ENCODE measurements at regions not wholly inside any gene's neighbourhood (a gene's known extent, or its start where the extent isn't known, plus 50 kb on each side); places are given as distances from the start of the nearest gene placed in this dataset.

GRCh38 chr15:93200081-93200836, 111.2 kb upstream of the RGMA start:
- Histone ChIP-seq H3K27ac (ENCODE audit: low read length) (no peak overlapping the region), H3K4me2 (ENCODE audit: insufficient read depth, low read length) (no peak overlapping the region), H4K20me1 (ENCODE audit: insufficient read depth, low read length) (no peaks in the 10 kb centered on the region), H3K36me3 (ENCODE audit: insufficient read depth, low read length) (no peaks in the 10 kb centered on the region), H3K4me1 (ENCODE audit: insufficient read depth, low read length) (peaks cover 24% of the 10 kb centered on the region), H3K4me3 (ENCODE audit: low read depth in 1 of 2, low read length in 2 of 2) (no peak overlapping the region), H2AFZ (ENCODE audit: low read depth, low read length) (no peak overlapping the region), H3K79me2 (ENCODE audit: insufficient read depth, low read length) (no peaks in the 10 kb centered on the region), H3K9ac (ENCODE audit: low read depth, low read length) (no peak overlapping the region), H3K27me3 (ENCODE audit: insufficient read depth, low read length, poor library complexity) (no peaks in the 10 kb centered on the region), H3K9me3 (ENCODE audit: insufficient read depth, low read length, severe bottlenecking) (peaks cover 6% of the 10 kb centered on the region)
- ATAC-seq (ENCODE audit: insufficient read depth, low read depth) = no peak
- no peak for TF ChIP-seq EZH2 (IDR thresholded peaks at IDR 0.05; ENCODE audit: borderline replicate concordance, low read depth, low read length, severe bottlenecking)
- TF ChIP-seq, protein P1, sequence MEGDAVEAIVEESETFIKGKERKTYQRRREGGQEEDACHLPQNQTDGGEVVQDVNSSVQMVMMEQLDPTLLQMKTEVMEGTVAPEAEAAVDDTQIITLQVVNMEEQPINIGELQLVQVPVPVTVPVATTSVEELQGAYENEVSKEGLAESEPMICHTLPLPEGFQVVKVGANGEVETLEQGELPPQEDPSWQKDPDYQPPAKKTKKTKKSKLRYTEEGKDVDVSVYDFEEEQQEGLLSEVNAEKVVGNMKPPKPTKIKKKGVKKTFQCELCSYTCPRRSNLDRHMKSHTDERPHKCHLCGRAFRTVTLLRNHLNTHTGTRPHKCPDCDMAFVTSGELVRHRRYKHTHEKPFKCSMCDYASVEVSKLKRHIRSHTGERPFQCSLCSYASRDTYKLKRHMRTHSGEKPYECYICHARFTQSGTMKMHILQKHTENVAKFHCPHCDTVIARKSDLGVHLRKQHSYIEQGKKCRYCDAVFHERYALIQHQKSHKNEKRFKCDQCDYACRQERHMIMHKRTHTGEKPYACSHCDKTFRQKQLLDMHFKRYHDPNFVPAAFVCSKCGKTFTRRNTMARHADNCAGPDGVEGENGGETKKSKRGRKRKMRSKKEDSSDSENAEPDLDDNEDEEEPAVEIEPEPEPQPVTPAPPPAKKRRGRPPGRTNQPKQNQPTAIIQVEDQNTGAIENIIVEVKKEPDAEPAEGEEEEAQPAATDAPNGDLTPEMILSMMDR (IDR thresholded peaks at IDR 0.05; ENCODE audit: borderline replicate concordance, extremely low read depth, low read length, poor library complexity, severe bottlenecking) = no peak
- no peak for DNase-seq

DNA sequence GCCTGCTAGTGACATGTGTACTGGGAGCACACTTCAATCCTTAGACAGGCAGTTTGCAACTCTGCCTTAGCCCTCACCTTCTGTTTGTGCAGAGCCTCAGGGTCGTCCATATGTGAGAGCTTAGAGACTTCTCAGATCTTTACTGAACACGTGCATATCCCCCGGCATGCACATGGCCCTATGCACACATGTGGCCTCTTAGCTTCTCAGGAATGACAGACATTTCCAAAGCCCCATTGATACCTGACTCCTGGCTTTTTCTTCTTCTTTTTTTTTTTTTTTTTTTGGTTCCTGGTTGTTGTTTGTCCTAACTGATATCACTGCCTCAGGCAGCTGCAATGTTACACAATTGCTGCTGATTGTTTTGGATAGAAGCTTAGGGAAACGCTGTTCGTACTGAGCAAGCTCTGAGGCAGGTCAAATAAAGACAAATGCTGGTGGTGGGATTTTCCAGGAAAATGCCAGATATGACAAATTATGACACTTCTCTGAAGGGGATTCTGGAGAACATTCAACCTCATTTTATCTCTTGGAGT, 107.2 kb upstream of the RGMA start:
- no peak overlapping the region for H3K4me3 ChIP-seq (ENCODE audit: low read depth in 1 of 2, low read length in 2 of 2)
- H3K27me3 ChIP-seq (ENCODE audit: insufficient read depth, low read length, poor library complexity) = no peaks in the 10 kb centered on the region
- no peak for ATAC-seq (ENCODE audit: insufficient read depth, low read depth)
- no peaks in the 10 kb centered on the region for H3K36me3 ChIP-seq (ENCODE audit: insufficient read depth, low read length)
- H2AFZ ChIP-seq (ENCODE audit: low read depth, low read length) = peak overlapping the region; percentile 64; the same call in 1 of the 2 replicates
- H4K20me1 ChIP-seq (ENCODE audit: insufficient read depth, low read length) = no peaks in the 10 kb centered on the region
- TF ChIP-seq EZH2 (IDR thresholded peaks at IDR 0.05; ENCODE audit: borderline replicate concordance, low read depth, low read length, severe bottlenecking) = no peak
- TF ChIP-seq, protein P1 (IDR thresholded peaks at IDR 0.05; ENCODE audit: borderline replicate concordance, extremely low read depth, low read length, poor library complexity, severe bottlenecking) = no peak
- DNase-seq = no peak
- H3K4me2 ChIP-seq (ENCODE audit: insufficient read depth, low read length) = no peak overlapping the region
- peak overlapping the region; percentile 54; the same call in 1 of the 2 replicates for H3K27ac ChIP-seq (ENCODE audit: low read length)
- H3K9me3 ChIP-seq (ENCODE audit: insufficient read depth, low read length, severe bottlenecking) = peaks cover 6% of the 10 kb centered on the region
- H3K9ac ChIP-seq (ENCODE audit: low read depth, low read length) = no peak overlapping the region
- peaks cover 19% of the 10 kb centered on the region for H3K4me1 ChIP-seq (ENCODE audit: insufficient read depth, low read length)
- no peaks in the 10 kb centered on the region for H3K79me2 ChIP-seq (ENCODE audit: insufficient read depth, low read length)

- H3K4me3 ChIP-seq (ENCODE audit: low read depth in 1 of 2, low read length in 2 of 2) = no peak overlapping the region
- peaks cover 6% of the 10 kb centered on the region for H3K9me3 ChIP-seq (ENCODE audit: insufficient read depth, low read length, severe bottlenecking)
- no peaks in the 10 kb centered on the region for H3K36me3 ChIP-seq (ENCODE audit: insufficient read depth, low read length)
- H3K27ac ChIP-seq (ENCODE audit: low read length) = no peak overlapping the region
- H3K9ac ChIP-seq (ENCODE audit: low read depth, low read length) = no peak overlapping the region
- ATAC-seq (ENCODE audit: insufficient read depth, low read depth) (no peak), DNase-seq (no peak)
- TF ChIP-seq, protein P1 (IDR thresholded peaks at IDR 0.05; ENCODE audit: borderline replicate concordance, extremely low read depth, low read length, poor library complexity, severe bottlenecking) = no peak
- no peak for TF ChIP-seq EZH2 (IDR thresholded peaks at IDR 0.05; ENCODE audit: borderline replicate concordance, low read depth, low read length, severe bottlenecking)
- H4K20me1 ChIP-seq (ENCODE audit: insufficient read depth, low read length) = no peaks in the 10 kb centered on the region
- H3K79me2 ChIP-seq (ENCODE audit: insufficient read depth, low read length) = no peaks in the 10 kb centered on the region
- peak overlapping the region; percentile 39; the same call in 1 of the 2 replicates for H2AFZ ChIP-seq (ENCODE audit: low read depth, low read length)
- H3K4me2 ChIP-seq (ENCODE audit: insufficient read depth, low read length) = no peak overlapping the region
- peaks cover 19% of the 10 kb centered on the region for H3K4me1 ChIP-seq (ENCODE audit: insufficient read depth, low read length)
- no peaks in the 10 kb centered on the region for H3K27me3 ChIP-seq (ENCODE audit: insufficient read depth, low read length, poor library complexity)
Observed at GRCh38 chr15:93195109-93195508, 106.1 kb upstream of the RGMA start.
